ENCODE measurements at regions not wholly inside any gene's neighbourhood (a gene's known extent, or its start where the extent isn't known, plus 50 kb on each side); places are given as distances from the start of the nearest gene placed in this dataset.

- no peak for ATAC-seq
- DNase-seq (ENCODE audit: missing footprints): no peak
- intact Hi-C loops (cut with DNase I): no loop called here
Measured at GRCh38 chr21:38675182-38675824, 130.4 kb upstream of the ETS2 start.

DNA sequence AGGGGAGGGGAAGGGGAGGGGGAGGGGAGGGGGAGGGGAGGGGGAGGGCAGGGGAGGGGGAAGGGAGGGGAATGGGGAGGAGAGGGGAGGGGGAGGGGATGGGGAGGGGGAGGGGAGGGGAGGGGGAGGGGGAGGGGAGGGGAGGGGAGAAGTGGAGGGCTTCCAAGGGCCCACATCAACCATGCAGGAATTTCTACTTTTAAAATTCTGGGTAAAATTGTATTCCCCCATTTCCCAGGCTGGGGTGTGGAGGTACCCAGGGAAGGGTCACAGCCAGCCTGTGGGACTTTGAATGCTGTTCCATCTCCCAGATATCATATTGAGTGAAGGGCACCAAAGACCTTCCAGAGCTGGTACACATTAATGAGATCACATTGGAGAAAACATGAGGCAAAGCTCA lies 126.9 kb upstream of the ETS2 start:
- ATAC-seq (no peak), DNase-seq (ENCODE audit: missing footprints) (no peak)
- intact Hi-C loops (cut with DNase I): no loop called here

- intact Hi-C loops (cut with DNase I): no loop called here
- ATAC-seq (no peak), DNase-seq (ENCODE audit: missing footprints) (no peak)
Measured at GRCh38 chr21:38679534-38679933, 126.2 kb upstream of the ETS2 start.

GRCh38 chr21:38680401-38680800 lies 125.3 kb upstream of the ETS2 start:
- ATAC-seq (no peak), DNase-seq (ENCODE audit: missing footprints) (no peak)
- intact Hi-C loops (cut with DNase I): no loop called here

DNA sequence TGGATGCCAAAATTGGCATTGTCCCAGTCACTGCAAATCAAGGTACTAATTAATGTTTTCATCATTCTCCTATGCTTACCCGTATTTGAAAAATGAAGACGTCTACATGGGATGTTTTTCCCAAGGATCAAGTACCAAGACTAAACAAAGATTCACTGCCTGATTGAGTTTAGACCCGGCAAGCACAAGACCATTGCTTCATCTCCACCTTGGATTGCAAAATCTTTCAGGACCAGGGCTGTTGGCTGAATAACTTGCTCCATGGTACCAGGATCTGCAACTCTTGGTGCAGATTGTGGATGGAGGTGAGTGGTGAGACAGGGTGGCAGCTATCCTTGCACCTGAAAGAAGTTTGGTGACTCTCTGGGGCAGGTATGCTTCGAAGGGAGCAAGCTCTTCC lies 122.5 kb upstream of the ETS2 start:
- no peak for DNase-seq (ENCODE audit: missing footprints)
- no peak for ATAC-seq
- intact Hi-C loops (cut with DNase I): no loop called here

- ATAC-seq (no peak), DNase-seq (ENCODE audit: missing footprints) (no peak)
- intact Hi-C loops (cut with DNase I): no loop called here
Measured at GRCh38 chr21:38688068-38688467, 117.7 kb upstream of the ETS2 start.

GRCh38 chr21:38691631-38692030 lies 114.1 kb upstream of the ETS2 start:
- ATAC-seq (no peak), DNase-seq (ENCODE audit: missing footprints) (no peak)
- intact Hi-C loops (cut with DNase I): no loop called here

GRCh38 chr21:38696579-38696978 lies 109.2 kb upstream of the ETS2 start:
- intact Hi-C loops (cut with DNase I): no loop called here
- no peak for ATAC-seq
- no peak for DNase-seq (ENCODE audit: missing footprints)

GRCh38 chr21:38699048-38699447 lies 106.7 kb upstream of the ETS2 start:
- no peak for ATAC-seq
- intact Hi-C loops (cut with DNase I): no loop called here
- DNase-seq (ENCODE audit: missing footprints): no peak

DNA sequence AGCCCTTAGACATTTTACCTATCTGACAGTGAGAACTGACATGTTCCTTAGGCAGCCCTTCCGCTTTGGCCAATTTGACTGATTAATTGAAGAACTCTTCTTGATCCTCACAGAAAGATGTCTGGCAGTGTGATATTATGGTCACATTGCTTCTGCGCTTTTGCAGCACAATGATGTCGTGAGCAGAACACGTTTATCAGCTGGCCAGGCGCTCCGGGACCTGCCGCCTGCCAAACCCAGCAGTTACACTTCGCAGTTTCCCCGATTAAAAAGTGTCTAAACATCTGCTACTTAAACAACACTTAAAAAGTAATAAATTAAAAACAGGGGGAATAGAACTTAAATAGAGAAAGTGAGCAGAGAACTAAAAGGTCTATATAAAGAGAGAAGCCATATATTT lies 103.5 kb upstream of the ETS2 start:
- no peak for DNase-seq (ENCODE audit: missing footprints)
- ATAC-seq: peak; percentile 48
- intact Hi-C loops (cut with DNase I): no loop called here

DNA sequence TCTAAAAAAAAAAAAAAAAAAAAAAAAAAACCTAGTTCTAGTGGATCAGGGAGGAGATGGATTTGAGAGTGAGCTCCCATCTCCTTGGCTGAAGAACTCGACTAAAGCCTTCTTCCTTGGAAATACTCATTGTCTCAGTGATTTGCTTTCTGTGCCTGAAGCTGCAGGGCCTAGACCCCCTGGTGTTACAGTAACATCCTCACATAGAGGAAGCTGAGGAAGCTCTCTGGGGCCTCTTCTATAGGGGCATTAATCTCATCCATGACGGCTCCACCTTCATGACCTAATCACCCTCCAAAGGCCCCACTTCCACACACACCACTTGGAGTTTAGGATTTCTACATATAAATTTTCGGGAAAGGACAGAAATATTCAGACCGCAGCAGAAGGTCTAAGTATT lies 95.9 kb upstream of the ETS2 start:
- intact Hi-C loops (cut with DNase I): no loop called here
- no peak for DNase-seq (ENCODE audit: missing footprints)
- ATAC-seq: no peak

- DNase-seq (ENCODE audit: missing footprints) (no peak), ATAC-seq (no peak)
- intact Hi-C loops (cut with DNase I): loop anchor here (1.0 kb wide), 1 partner anchor 207 kb away; no protein-coding TSS in a partner anchor
Measured at GRCh38 chr21:38712071-38712470, 93.7 kb upstream of the ETS2 start.

GRCh38 chr21:38712664-38713063 lies 93.1 kb upstream of the ETS2 start:
- DNase-seq (ENCODE audit: missing footprints) (no peak), ATAC-seq (no peak)
- intact Hi-C loops (cut with DNase I): loop anchor here (1.0 kb wide), 1 partner anchor 207 kb away; no protein-coding TSS in a partner anchor

GRCh38 chr21:38714039-38714817 lies 91.5 kb upstream of the ETS2 start:
- no peak for DNase-seq (ENCODE audit: missing footprints)
- ATAC-seq: no peak
- intact Hi-C loops (cut with DNase I): no loop called here

DNA sequence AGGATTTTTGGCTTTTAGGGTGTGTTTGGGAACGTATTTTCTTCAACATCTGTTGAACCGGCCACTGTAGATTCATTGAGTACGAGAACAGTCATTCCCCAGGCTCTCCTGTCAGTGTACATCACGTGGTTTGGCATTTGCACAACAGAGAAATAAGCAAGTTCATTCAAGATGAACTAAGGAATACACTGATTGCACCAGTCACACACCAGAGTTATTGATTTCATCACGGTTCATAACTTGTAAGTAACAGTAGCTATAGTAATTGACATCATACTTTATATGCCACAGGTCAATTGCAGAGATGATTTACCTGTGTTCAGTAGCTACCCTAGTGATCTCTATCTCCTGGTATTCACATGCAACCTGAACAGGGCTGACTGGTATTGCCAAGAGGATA lies 90.7 kb upstream of the ETS2 start:
- intact Hi-C loops (cut with DNase I): no loop called here

GRCh38 chr21:38716088-38716487 lies 89.6 kb upstream of the ETS2 start:
- intact Hi-C loops (cut with DNase I): no loop called here
- ATAC-seq (no peak), DNase-seq (ENCODE audit: missing footprints) (no peak)

More for the DNA sequence above, 90.7 kb upstream of the ETS2 start:
- DNase-seq (ENCODE audit: missing footprints) (no peak), ATAC-seq (no peak)

GRCh38 chr21:38716942-38717341 lies 88.8 kb upstream of the ETS2 start:
- intact Hi-C loops (cut with DNase I): no loop called here
- ATAC-seq (no peak), DNase-seq (ENCODE audit: missing footprints) (no peak)

DNA sequence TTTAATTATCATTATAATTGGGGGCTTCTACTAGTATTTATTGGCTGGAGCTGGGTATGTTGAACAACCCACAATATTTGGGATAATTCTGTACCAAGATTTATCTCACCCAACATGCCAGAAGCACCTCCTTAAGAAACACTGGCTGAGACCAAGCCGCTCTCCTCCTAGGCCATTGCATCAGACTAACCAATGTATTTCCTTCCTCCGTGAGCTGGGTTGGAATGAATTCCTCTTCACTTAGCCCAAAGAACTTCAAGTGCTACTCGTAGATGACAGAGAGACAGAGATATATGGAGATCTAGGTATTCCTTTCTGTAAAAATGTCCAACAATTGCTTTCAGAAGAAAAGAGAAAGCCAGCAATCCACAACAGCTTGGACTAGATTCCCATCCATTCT lies 87.2 kb upstream of the ETS2 start:
- intact Hi-C loops (cut with DNase I): no loop called here
- no peak for DNase-seq (ENCODE audit: missing footprints)

GRCh38 chr21:38720074-38720473 lies 85.7 kb upstream of the ETS2 start:
- no peak for DNase-seq (ENCODE audit: missing footprints)
- intact Hi-C loops (cut with DNase I): no loop called here
- ATAC-seq: no peak

More for the DNA sequence above, 87.2 kb upstream of the ETS2 start:
- ATAC-seq: no peak

GRCh38 chr21:38721055-38721454 lies 84.7 kb upstream of the ETS2 start:
- ATAC-seq (no peak), DNase-seq (ENCODE audit: missing footprints) (no peak)
- intact Hi-C loops (cut with DNase I): no loop called here

DNA sequence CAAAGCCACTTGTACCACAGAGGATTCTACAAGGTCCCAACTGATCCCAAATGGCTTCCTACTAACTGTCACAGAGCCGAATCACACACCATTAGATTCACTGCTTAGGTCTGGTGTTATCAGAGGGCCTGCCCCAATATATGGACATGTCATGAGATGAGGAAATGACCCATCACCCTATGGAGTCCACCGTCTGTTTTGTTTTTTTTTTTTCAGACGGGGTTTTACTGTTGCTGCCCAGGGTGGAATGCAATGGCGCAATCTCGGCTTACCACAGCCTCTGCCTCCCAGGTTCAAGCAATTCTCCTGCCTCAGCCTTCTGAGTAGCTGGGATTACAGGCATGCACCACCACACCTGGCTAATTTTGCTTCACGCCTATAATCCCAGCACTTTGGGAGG lies 83.8 kb upstream of the ETS2 start:
- DNase-seq (ENCODE audit: missing footprints) (no peak), ATAC-seq (no peak)
- intact Hi-C loops (cut with DNase I): no loop called here

Measured in Right ventricle myocardium inferior (tissue), 1 donor.